IPS-20b (cell line): ENCODE measurements at regions not wholly inside any gene's neighbourhood (a gene's known extent, or its start where the extent isn't known, plus 50 kb on each side); places are given as distances from the start of the nearest gene placed in this dataset.

Source experiments
- H3K27ac ChIP-seq: one replicate; pipeline ENCODE4 v1.5.1; 2013; ENCODE audit warnings: low read length
- H3K27me3 ChIP-seq: 2 replicates; pipeline ENCODE4 v1.6.1; 2013; ENCODE audit warnings: mild to moderate bottlenecking, low read length, inconsistent platforms; ENCODE audit not compliant: insufficient read depth
- H3K36me3 ChIP-seq: 2 replicates; pipeline ENCODE4 v1.6.1; 2013; ENCODE audit warnings: low read depth, mild to moderate bottlenecking, inconsistent platforms, low read length, moderate library complexity; ENCODE audit not compliant: insufficient read depth
- H3K4me1 ChIP-seq: 2 replicates; pipeline ENCODE4 v1.6.1; 2013; ENCODE audit warnings: mild to moderate bottlenecking, control low read depth, inconsistent platforms, low read length, moderate library complexity; ENCODE audit not compliant: insufficient read depth
- H3K4me3 ChIP-seq: 2 replicates; pipeline ENCODE4 v1.5.1; 2013; ENCODE audit warnings: mild to moderate bottlenecking, low read length, inconsistent platforms
- H3K9ac ChIP-seq: 2 replicates; pipeline ENCODE4 v1.6.1; 2013; ENCODE audit warnings: low read depth, mild to moderate bottlenecking, inconsistent platforms, low read length, moderate library complexity
- H3K9me3 ChIP-seq: 2 replicates; pipeline ENCODE4 v1.6.1; 2013; ENCODE audit warnings: mild to moderate bottlenecking, low read depth, low read length, inconsistent platforms; ENCODE audit not compliant: insufficient read depth

- Histone ChIP-seq H3K9me3 (peaks cover under 1% of the 10 kb centered on the region; the same call in 1 of the 2 replicates), H3K4me1 (peaks cover 25% of the 10 kb centered on the region; the same call in 1 of the 2 replicates), H3K9ac (no peak overlapping the region), H3K36me3 (no peaks in the 10 kb centered on the region), H3K27ac (no peak overlapping the region), H3K4me3 (no peak overlapping the region), H3K27me3 (peaks cover 8% of the 10 kb centered on the region)
These were observed 184.2 kb upstream of the RALGAPA2 start for GRCh38 chr20:20896606-20897005.

GRCh38 chr20:20895537-20895936 is 183.1 kb upstream of the RALGAPA2 start:
- H3K27me3 ChIP-seq: peaks cover 16% of the 10 kb centered on the region
- no peak overlapping the region for H3K9ac ChIP-seq
- H3K4me1 ChIP-seq: peaks cover 28% of the 10 kb centered on the region; the same call in 1 of the 2 replicates
- H3K9me3 ChIP-seq: no peaks in the 10 kb centered on the region
- no peaks in the 10 kb centered on the region for H3K36me3 ChIP-seq
- H3K4me3 ChIP-seq: no peak overlapping the region
- no peak overlapping the region for H3K27ac ChIP-seq

- H3K4me1 ChIP-seq: peaks cover 28% of the 10 kb centered on the region; the same call in 1 of the 2 replicates
- H3K36me3 ChIP-seq: no peaks in the 10 kb centered on the region
- H3K4me3 ChIP-seq: no peak overlapping the region
- no peaks in the 10 kb centered on the region for H3K9me3 ChIP-seq
- H3K27me3 ChIP-seq: peaks cover 19% of the 10 kb centered on the region
- H3K27ac ChIP-seq: no peak overlapping the region
- no peak overlapping the region for H3K9ac ChIP-seq
These were observed 182.3 kb upstream of the RALGAPA2 start for GRCh38 chr20:20894753-20895152.

- H3K27ac ChIP-seq: no peak overlapping the region
- no peaks in the 10 kb centered on the region for H3K9me3 ChIP-seq
- H3K4me3 ChIP-seq: no peak overlapping the region
These were observed 181.8 kb upstream of the RALGAPA2 start for GRCh38 chr20:20894280-20894679.

GRCh38 chr20:20892328-20892727 is 179.9 kb upstream of the RALGAPA2 start:
- Histone ChIP-seq H3K4me1 (peaks cover 32% of the 10 kb centered on the region; the same call in 1 of the 2 replicates), H3K4me3 (0 out of 2 replicates have a peak overlapping the region, but pooled peaks have one; percentile 10), H3K27ac (no peak overlapping the region), H3K9me3 (no peaks in the 10 kb centered on the region), H3K27me3 (peaks cover 36% of the 10 kb centered on the region), H3K9ac (no peak overlapping the region), H3K36me3 (no peaks in the 10 kb centered on the region)

More at GRCh38 chr20:20894280-20894679, 181.8 kb upstream of the RALGAPA2 start:
- Histone ChIP-seq H3K27me3 (peaks cover 24% of the 10 kb centered on the region), H3K9ac (no peak overlapping the region), H3K36me3 (no peaks in the 10 kb centered on the region), H3K4me1 (peaks cover 28% of the 10 kb centered on the region; the same call in 1 of the 2 replicates)

DNA sequence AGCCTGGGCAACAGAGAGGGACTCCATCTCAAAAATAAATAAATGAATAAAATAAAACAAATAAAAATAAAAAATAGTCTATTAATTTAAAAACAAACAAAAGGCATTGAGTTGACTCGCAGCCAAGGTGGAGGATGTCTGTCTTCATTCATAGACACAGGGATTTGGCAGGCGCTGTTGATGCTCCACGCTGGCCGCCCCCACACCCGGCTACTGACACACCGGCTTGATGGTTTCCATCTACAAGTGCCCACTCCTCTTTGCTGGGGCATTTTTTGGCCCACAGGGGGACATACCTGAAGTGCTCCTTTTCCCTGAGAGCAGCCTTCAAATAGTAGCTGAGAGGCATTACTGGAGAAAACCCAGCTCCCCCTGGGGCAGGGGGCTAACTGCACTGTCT is 178.3 kb upstream of the RALGAPA2 start:
- Histone ChIP-seq H3K36me3 (no peaks in the 10 kb centered on the region), H3K27me3 (peaks cover 52% of the 10 kb centered on the region), H3K4me3 (no peak overlapping the region), H3K9me3 (no peaks in the 10 kb centered on the region), H3K27ac (no peak overlapping the region), H3K4me1 (peaks cover 34% of the 10 kb centered on the region; the same call in 1 of the 2 replicates), H3K9ac (no peak overlapping the region)

GRCh38 chr20:20888936-20889335 is 176.5 kb upstream of the RALGAPA2 start:
- peaks cover 70% of the 10 kb centered on the region for H3K27me3 ChIP-seq
- no peaks in the 10 kb centered on the region for H3K9me3 ChIP-seq
- no peak overlapping the region for H3K27ac ChIP-seq
- no peak overlapping the region for H3K9ac ChIP-seq
- peaks cover 34% of the 10 kb centered on the region; the same call in 1 of the 2 replicates for H3K4me1 ChIP-seq
- H3K36me3 ChIP-seq: no peaks in the 10 kb centered on the region
- H3K4me3 ChIP-seq: no peak overlapping the region

DNA sequence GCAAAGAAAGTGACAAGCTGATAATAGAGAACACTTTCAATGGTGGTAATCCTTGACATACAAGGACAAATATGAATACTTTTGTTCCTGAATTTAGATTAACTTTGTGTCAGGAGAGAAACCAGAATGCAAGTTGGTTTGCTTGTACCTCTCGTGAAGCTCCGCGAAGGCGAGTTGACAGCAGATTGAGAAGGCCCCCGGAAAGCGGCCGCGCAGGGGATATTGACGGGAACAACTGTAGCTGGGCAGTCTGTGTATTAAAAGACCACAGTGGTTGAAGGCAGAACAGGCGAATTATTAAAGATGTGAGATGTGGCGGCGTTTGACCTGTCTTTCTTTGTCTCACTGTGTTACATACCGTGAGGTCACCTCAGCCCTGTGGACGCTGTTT is 175.8 kb upstream of the RALGAPA2 start:
- no peak overlapping the region for H3K9ac ChIP-seq
- H3K27ac ChIP-seq: no peak overlapping the region
- H3K4me1 ChIP-seq: peaks cover 34% of the 10 kb centered on the region; the same call in 1 of the 2 replicates
- H3K9me3 ChIP-seq: no peaks in the 10 kb centered on the region
- H3K36me3 ChIP-seq: no peaks in the 10 kb centered on the region
- H3K27me3 ChIP-seq: peaks cover 77% of the 10 kb centered on the region
- H3K4me3 ChIP-seq: no peak overlapping the region

DNA sequence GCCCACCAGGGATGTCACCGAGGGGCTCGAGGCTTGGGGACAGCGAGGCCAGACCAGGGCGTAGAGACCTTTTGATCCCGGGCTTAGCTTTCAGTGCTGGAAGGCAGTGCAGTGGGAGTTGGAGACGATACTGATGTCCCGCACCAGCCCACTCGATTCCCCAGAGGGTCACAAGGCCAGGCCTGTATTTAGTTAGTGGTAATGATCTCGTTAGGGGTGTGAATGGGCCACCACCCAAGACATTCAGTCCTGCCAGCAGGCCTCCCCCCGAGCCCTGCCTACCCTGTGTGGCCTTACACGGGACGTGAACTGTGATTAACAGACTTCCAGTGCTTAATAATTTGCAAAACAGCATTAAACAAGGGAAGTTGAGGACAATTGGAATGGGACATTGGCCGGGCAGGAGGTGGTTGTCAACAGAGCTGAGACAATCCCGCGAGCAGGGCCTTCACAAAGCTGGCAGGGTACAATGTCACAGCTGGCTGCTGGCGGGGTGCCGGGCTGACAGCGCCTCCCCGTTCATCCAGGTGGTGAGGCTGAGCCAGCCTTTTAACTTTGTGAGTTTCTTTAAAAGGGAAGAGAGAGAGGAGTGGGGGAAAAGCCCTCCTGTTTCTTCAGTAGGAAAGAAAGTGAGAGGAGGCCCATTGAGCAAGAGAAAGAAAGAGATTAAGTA is 175.3 kb upstream of the RALGAPA2 start:
- no peaks in the 10 kb centered on the region for H3K36me3 ChIP-seq
- no peaks in the 10 kb centered on the region for H3K9me3 ChIP-seq
- no peak overlapping the region for H3K4me3 ChIP-seq
- H3K27me3 ChIP-seq: peaks cover 77% of the 10 kb centered on the region
- no peak overlapping the region for H3K9ac ChIP-seq
- peaks cover 31% of the 10 kb centered on the region; the same call in 1 of the 2 replicates for H3K4me1 ChIP-seq
- no peak overlapping the region for H3K27ac ChIP-seq

GRCh38 chr20:20881808-20882207 is 169.4 kb upstream of the RALGAPA2 start:
- Histone ChIP-seq H3K9ac (no peak overlapping the region), H3K9me3 (no peaks in the 10 kb centered on the region; the same call in 1 of the 2 replicates), H3K27ac (no peak overlapping the region), H3K4me3 (no peak overlapping the region), H3K4me1 (no peaks in the 10 kb centered on the region), H3K27me3 (peaks cover 40% of the 10 kb centered on the region), H3K36me3 (no peaks in the 10 kb centered on the region)

- no peak overlapping the region for H3K27ac ChIP-seq
- no peak overlapping the region for H3K9ac ChIP-seq
- H3K36me3 ChIP-seq: no peaks in the 10 kb centered on the region
- peaks cover 6% of the 10 kb centered on the region for H3K27me3 ChIP-seq
- H3K4me1 ChIP-seq: no peaks in the 10 kb centered on the region
- no peak overlapping the region for H3K4me3 ChIP-seq
- H3K9me3 ChIP-seq: no peaks in the 10 kb centered on the region; the same call in 1 of the 2 replicates
These were observed 164.6 kb upstream of the RALGAPA2 start for GRCh38 chr20:20877079-20877478.

- Histone ChIP-seq H3K4me1 (no peaks in the 10 kb centered on the region), H3K4me3 (no peak overlapping the region), H3K9ac (no peak overlapping the region), H3K9me3 (no peaks in the 10 kb centered on the region), H3K27me3 (peaks cover 6% of the 10 kb centered on the region; the same call in 1 of the 2 replicates), H3K27ac (no peak overlapping the region), H3K36me3 (no peaks in the 10 kb centered on the region)
These were observed 163.3 kb upstream of the RALGAPA2 start for GRCh38 chr20:20875716-20876115.
